LNCAP (cell line): ENCODE measurements at regions not wholly inside any gene's neighbourhood (a gene's known extent, or its start where the extent isn't known, plus 50 kb on each side); places are given as distances from the start of the nearest gene placed in this dataset.

Source experiments
- CTCF ChIP-seq: fragments of 450-650 bp; IDR thresholded peaks from 2 replicates; pipeline ENCODE4 v1.5.1; 2017; ENCODE audit warnings: mild to moderate bottlenecking

DNA sequence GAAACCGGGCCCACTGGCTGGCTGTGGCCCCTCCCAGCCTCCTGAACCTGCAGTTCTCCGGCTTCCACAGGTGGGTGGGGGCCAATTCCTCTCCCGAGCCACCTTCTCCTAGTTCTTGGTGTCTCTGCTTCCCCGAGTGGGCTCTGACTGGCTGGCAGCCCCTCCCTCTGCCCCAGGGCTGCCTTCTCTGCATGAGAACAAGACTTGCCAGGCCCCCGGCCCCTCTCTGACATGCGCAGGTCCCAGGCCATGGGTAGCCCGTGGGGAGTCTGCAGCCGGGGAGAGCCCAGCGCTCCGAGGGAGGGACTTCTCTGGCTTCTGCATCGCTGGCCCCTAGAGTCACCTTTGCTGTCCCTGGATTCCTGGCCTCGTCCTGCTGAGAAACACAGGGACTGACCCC lies 421.7 kb downstream of the IRX2 start:
- TF ChIP-seq CTCF, result no peak

- TF ChIP-seq CTCF, result no peak
These were observed 424.9 kb downstream of the IRX2 start for GRCh38 chr5:2326601-2327000.

- TF ChIP-seq CTCF, result no peak
These were observed 426.7 kb downstream of the IRX2 start for GRCh38 chr5:2324788-2325187.

GRCh38 chr5:2320611-2321010 lies 430.9 kb downstream of the IRX2 start:
- TF ChIP-seq CTCF, result no peak

DNA sequence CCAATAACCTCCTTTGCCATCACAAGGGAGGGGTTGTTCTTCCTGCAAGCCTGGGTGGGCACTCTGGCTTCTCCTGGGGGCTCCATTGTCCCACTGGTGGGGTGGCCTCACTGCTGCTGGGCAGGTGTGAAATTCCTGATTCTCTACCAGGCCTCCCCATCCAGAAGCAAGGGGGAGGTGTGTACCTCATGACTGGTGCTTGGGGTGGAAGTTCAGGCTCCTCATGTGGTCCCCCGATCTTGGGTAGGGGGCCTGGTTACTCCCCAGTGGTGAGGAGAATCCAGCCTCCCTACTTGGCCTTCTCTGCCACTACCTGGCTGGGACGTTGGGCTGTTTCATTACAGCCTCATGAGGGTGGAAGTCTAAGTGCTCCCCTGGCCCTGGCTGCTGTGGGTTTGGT lies 433.9 kb downstream of the IRX2 start:
- TF ChIP-seq CTCF, result no peak

DNA sequence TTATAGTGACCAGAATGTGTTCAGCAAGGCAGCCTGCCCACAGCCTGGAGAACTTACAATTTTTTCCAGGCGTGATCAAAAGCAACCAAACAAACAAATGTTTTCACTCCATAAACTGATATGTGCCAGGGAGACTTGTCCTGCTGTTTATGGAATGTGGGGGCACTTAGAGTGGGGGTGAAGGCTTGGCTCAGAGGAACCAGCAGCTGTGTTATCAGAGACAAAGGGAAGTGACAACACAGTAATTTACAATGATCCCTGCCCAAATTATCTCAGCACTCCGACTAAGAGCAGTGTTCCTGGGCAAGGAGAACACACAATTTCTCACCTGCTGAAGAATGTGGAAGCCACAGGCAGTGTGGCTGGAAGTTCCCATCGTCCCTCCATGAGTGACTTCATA lies 429.1 kb upstream of the IRX4 start:
- TF ChIP-seq CTCF, result no peak

- no peak for TF ChIP-seq CTCF
These were observed 428.2 kb upstream of the IRX4 start for GRCh38 chr5:2310946-2311345.

GRCh38 chr5:2307631-2308030 lies 424.9 kb upstream of the IRX4 start:
- TF ChIP-seq CTCF, result no peak
